Activated CD8-positive, alpha-beta memory T cell treated with anti-CD3 and anti-CD28 coated beads for 1 hour (primary cell): ENCODE measurements at regions not wholly inside any gene's neighbourhood (a gene's known extent, or its start where the extent isn't known, plus 50 kb on each side); places are given as distances from the start of the nearest gene placed in this dataset.
"Not testable (repeated sequence)": the region's sequence is repeated elsewhere in the genome, so short reads cannot be mapped to it uniquely, and the experiment has no call there.

Source experiments
- DNase-seq, 2 donors: peaks; one replicate each; pipeline ENCODE4 v3.0.0-alpha.2; 2020; ENCODE audit warnings: low read depth in 1 of 2; ENCODE audit errors: extremely low read depth in 1 of 2

DNA sequence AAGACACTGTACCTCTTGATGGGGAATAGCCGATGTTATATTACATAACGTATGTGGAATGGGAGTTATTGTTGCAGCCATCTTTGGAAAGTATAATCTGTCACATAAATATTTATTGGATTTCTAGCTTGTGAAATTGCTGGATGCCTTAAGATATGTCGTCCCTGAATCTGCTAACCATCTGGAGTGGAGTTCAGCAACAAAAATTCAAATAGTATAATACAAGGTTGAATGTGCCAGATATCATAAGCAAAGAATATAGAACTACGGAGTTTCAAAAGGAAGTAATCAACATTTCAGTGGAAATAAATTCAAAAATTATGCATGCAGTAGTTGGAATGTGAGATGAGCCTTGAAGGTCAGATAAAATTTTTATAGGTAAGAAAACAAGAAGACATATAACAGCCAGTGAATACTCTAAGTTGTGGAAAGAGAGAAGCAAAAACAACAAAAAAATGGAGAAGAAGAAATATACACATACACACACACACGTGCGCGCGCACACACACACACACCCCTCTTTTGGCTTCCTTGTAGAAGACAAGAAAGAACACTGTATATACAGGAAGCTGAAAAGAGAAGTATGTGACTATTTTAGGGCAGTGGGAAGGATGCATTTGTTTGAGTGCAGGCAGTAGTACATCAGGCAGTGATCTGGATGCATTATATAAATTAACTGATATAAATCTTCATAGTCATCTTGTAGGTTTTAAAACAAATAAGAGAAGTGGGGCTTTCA is 516.7 kb downstream of the KCNT2 start:
- DNase-seq = no peak

DNA sequence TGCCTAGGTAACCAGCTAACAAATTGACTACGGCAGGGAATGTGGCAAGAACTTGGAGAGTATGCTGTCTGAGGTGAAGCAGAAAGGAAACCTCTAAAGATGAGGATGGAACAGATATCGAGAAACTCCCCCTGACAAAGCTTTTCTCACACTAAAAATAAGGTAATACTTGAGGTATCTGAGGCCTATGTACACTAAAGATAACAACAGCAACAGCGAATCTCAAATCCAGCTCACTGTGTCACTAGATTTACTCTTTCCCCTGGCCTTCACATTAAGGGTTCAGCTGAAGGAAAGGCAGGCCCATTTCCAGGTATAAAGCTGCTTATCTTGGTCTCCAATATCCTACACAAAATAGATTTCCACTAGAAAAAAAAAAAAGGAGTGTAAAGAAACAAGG is 518.0 kb downstream of the KCNT2 start:
- DNase-seq = no peak

GRCh38 chr1:196088541-196088940 is 519.7 kb downstream of the KCNT2 start:
- DNase-seq = no peak

DNA sequence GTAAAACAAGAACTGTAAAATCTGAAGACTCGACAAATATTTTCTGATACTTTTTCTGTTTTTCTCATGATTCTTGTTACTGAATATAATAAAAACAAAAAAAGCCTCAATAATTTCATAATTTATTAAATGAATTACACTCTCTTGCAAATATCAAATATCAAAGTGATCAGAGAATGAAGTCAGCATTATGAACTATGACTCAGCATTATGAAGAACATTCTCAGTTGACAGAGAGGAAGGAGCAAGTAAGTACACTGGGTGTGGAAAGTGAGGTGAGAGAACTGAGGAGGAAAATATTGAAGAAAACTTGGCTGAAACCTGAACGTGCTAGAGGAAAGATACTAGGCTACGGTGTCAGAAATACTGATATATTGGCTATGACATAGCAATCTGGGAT is 529.5 kb downstream of the KCNT2 start:
- DNase-seq = no peak

GRCh38 chr1:196075621-196076020 is 532.6 kb downstream of the KCNT2 start:
- DNase-seq = no peak

DNA sequence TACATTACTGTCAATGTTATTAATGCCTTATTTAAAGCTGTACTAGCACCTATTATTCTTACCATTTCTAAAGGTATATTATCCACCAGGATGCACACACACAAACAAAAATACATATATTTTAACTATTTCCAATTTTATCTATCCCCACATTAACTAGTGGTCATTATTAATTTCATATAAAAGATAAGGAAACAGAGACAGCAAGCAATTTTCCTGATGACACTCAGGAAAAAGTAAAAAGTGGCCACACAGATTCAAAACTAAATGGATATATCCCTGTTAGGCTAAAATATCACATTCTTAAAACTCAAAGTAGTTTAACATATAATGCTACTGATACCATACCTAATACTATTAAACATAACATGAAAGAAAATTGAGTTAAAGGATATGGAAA is 534.1 kb downstream of the KCNT2 start:
- no peak for DNase-seq

DNA sequence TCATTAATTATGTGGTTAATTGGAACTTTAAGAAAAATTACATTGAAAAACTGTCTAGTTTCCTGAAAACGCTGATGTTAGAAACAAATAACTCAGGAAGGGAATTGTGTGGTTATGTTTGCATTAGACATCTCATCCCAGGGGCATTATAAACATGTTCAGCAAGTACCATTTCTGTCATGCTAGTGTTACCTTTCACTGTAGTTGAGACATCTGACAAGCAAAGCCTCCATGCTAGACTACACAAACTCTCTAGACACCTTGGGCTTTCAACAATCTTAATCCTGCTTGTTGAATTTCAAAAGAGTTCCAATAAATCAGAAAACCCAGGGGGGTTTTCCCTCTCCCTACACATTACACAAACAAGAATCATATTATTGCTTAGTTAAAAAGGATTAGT is 536.8 kb downstream of the KCNT2 start:
- DNase-seq = no peak

DNA sequence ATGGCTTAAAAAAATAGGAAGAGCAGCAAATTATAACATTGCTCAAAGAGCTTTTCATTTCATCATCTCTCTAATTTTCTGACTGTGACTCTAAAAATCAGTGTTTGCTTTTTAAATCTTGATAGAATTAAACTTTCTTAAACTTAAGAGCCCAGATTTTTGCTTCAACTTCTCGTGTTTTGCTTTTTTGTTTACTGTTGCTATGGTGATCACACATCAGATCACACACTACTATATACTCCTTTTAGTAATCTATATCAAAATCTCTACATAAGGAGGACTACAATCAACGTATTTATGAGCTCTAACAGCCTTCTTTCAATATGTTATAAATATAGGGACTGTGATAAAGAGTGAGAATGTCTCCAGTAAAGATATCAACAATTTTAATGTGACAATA is 537.3 kb downstream of the KCNT2 start:
- DNase-seq = no peak

GRCh38 chr1:196063952-196064351 is 544.3 kb downstream of the KCNT2 start:
- no peak for DNase-seq

- no peak for DNase-seq
Measured at GRCh38 chr1:196063294-196063693, 544.9 kb downstream of the KCNT2 start.

DNA sequence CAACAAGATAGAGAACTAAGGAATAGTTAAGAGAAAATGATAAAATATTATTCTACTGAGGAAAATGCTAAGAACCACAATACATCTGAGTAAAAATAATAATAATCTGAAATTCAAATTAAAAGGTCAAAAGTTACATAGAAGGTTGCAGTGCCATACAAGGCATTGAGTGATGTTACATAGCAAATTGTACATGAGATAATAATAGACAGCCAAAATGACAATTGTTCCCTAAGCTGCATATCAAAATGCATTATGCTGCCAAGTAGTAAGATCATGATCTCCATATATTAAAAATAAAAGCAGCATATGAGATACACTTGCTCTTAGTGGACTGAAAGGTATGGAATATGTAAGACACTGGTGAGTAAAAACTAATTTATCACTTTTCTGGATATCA is 547.7 kb downstream of the KCNT2 start:
- DNase-seq = no peak

DNA sequence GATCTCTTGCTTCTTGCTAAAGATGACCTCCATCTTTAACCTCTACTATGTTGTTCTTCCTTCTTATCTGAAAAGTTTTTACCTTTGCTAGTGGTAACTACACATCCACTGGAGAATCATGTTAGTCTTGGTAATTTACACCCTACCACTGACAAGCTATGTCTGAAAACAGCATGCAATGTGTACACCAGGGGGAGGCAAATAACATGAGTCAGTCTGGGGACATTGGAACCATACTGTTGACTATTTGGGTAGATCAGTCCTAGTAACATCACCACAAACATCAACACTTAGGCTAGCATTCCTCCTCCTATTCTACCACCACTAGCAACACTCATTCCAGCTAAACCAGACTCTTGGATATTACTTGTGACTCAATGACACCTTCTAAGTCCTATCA is 549.0 kb downstream of the KCNT2 start:
- no peak for DNase-seq

DNA sequence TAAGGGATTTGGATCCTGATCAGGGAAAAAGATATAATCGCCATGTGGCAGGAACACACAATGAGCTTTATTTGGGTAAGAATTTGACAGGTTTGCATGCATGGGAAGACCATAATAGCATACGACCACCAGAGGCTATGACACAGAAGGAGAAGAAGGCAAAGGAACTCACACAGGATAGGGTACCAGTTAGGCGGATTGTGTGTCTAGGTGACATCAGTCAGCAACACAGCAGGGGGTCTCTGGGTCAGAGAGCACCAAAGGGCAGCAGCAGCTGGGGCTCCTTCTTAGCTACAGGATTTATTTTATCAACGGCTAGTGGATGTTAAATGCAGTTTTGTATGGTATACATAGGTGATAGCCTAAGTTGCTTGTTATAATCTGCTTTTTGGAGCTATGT is 551.3 kb downstream of the KCNT2 start:
- no peak for DNase-seq

- no peak for DNase-seq
Measured at GRCh38 chr1:196049407-196049806, 558.8 kb downstream of the KCNT2 start.

- no peak for DNase-seq
Measured at GRCh38 chr1:196043268-196043667, 565.0 kb downstream of the KCNT2 start.

- no peak for DNase-seq
Measured at GRCh38 chr1:196034080-196034706, 574.0 kb downstream of the KCNT2 start.

- not testable (repeated sequence) for DNase-seq
Measured at GRCh38 chr1:196031387-196031786, 576.9 kb downstream of the KCNT2 start.

GRCh38 chr1:196030455-196030854 is 577.8 kb downstream of the KCNT2 start:
- DNase-seq = no peak

GRCh38 chr1:196029410-196029809 is 578.8 kb downstream of the KCNT2 start:
- no peak for DNase-seq

DNA sequence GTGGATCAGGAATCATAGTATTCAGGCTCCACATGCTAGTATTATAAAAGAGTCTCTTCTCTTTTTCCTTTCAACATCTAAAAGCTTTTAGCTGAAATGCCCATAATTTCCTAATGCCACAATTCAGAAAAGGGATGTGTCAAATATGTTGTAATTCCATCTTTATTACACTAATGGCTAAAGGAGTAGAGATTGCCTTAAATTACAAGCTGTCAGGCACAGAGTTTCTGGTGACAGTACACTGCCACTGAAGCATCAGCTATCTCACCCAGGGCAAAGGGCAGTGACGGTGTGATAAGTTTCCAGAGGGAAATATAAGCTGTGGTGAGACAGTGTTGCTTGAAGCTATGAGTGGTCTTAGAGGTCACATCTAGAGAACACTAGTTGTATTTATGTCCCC is 581.1 kb downstream of the KCNT2 start:
- no peak for DNase-seq

DNA sequence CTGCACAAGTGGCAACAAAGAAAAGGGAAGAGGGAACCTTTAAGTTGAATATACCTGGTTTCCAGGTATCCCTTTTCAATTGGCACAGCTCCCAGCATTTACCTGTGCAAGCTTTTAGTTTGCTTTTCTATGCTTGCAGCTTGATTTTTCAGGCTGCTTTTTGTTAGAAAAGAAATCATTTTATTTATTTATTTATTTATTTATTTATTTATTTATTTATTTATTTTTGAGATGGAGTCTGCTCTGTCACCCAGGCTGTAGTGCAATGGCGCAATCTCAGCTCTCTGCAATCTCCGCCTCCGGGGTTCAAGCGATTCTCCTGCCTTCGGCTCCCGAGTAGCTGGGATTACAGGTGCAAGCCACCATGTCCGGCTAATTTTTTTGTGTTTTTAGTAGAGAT is 587.1 kb downstream of the KCNT2 start:
- not testable (repeated sequence) for DNase-seq

- DNase-seq = no peak
Measured at GRCh38 chr1:196009362-196009761, 598.9 kb downstream of the KCNT2 start.

- no peak for DNase-seq
Measured at GRCh38 chr1:196007763-196008162, 600.5 kb downstream of the KCNT2 start.
